Body of pancreas (tissue), 4 donors: ENCODE measurements at regions not wholly inside any gene's neighbourhood (a gene's known extent, or its start where the extent isn't known, plus 50 kb on each side); places are given as distances from the start of the nearest gene placed in this dataset.

ENCODE experiments used
- ATAC-seq: fragments of 150-250 bp; one replicate; pipeline ENCODE4 v1.9.1; 2016
- DNase-seq, 4 donors: peaks; one replicate each; pipeline ENCODE4 v3.0.0-alpha.2; 2019
- H3K27ac ChIP-seq, 4 donors: fragments of 200-600 bp; sonication (generic); 1 replicate in 3 of 4; 2 replicates in 1 of 4; pipeline versions ENCODE4 v1.5.1 to v1.6.1; 2016 to 2019; ENCODE audit warnings: mild to moderate bottlenecking in 1 of 4, mixed read lengths in 1 of 4, moderate library complexity in 1 of 4
- H3K27me3 ChIP-seq, 2 donors: fragments of 200-600 bp; sonication (generic); one replicate each; pipeline ENCODE4 v1.6.0; 2016; ENCODE audit warnings: mild to moderate bottlenecking in 1 of 2
- H3K36me3 ChIP-seq, 2 donors: fragments of 200-600 bp; sonication (generic); replicated peaks in 1 of 2; 2 replicates each; pipeline ENCODE4 v1.5.1; 2016; ENCODE audit warnings: low read depth in 2 of 2; ENCODE audit not compliant: insufficient read depth in 1 of 2
- H3K4me1 ChIP-seq: fragments of 200-600 bp; sonication (generic); one replicate; pipeline ENCODE4 v1.6.0; 2016
- H3K4me3 ChIP-seq, 2 donors: fragments of 200-600 bp; sonication (generic); 1 replicate in 1 of 2; 2 replicates in 1 of 2; pipeline ENCODE4 v1.5.1; 2016 to 2019
- H3K9me3 ChIP-seq, 3 donors: fragments of 200-600 bp; sonication (generic); 1 replicate in 2 of 3; 2 replicates in 1 of 3; pipeline ENCODE4 v1.5.1; 2016
- CTCF ChIP-seq, 7 experiments: fragments of 450-650 bp in 4 of 7; fragments of 200-600 bp in 3 of 7; sonication (generic) in 3 of 7; IDR thresholded peaks; one replicate each; pipeline ENCODE4 v1.5.1; 2016 to 2019; ENCODE audit warnings: antibody characterized with exemption in 7 of 7
- POLR2A ChIP-seq, 3 donors: fragments of 450-650 bp; IDR thresholded peaks; one replicate each; pipeline ENCODE4 v1.6.1; 2016; ENCODE audit warnings: antibody characterized with exemption in 3 of 3, mild to moderate bottlenecking in 2 of 3
- WGBS, 2 donors: methylation state at CpG; one replicate each; pipeline ENCODE4 v1.1.5; 2017; 5-methylcytosine and 5-hydroxymethylcytosine counted together
- intact Hi-C: fragments of 100-400 bp; cut with DNase I; formaldehyde crosslinking; loops from one replicate; pipeline ENCODE4 v1.15.1; 2023

GRCh38 chr6:28738396-28738765 is 185.4 kb downstream of the TRIM27 start:
- Histone ChIP-seq H3K36me3 (no peaks in the 10 kb centered on the region), H3K27me3 (peaks cover 0 to 10% of the 10 kb centered on the region in 2 donors), H3K9me3 (no peaks in the 10 kb centered on the region), H3K4me1 (no peaks in the 10 kb centered on the region), H3K27ac (no peak overlapping the region), H3K4me3 (no peak overlapping the region)
- intact Hi-C loops = no loop called here
- TF ChIP-seq CTCF (IDR thresholded peaks at IDR 0.05) (no peak), POLR2A (IDR thresholded peaks at IDR 0.05) (no peak)
- DNase-seq (no peak), ATAC-seq (no peak)
- 3 to 4% methylated on average over 16 of the region's 16 CpGs for WGBS, 2 donors

GRCh38 chr6:28741363-28741762 is 182.4 kb downstream of the TRIM27 start:
- no peak for TF ChIP-seq CTCF (IDR thresholded peaks at IDR 0.05)
- no peak for TF ChIP-seq POLR2A (IDR thresholded peaks at IDR 0.05)
- Histone ChIP-seq H3K27ac (no peak overlapping the region), H3K4me3 (no peak overlapping the region), H3K36me3 (no peaks in the 10 kb centered on the region), H3K9me3 (no peaks in the 10 kb centered on the region), H3K4me1 (no peaks in the 10 kb centered on the region), H3K27me3 (peaks cover 0 to 10% of the 10 kb centered on the region in 2 donors)
- intact Hi-C loops = no loop called here
- 19 to 33% methylated on average over 3 of the region's 3 CpGs for WGBS, 2 donors
- DNase-seq (no peak), ATAC-seq (no peak)

GRCh38 chr6:28742668-28743270 is 181.0 kb downstream of the TRIM27 start:
- intact Hi-C loops = no loop called here
- 3 to 6% methylated on average over 19 of the region's 19 CpGs for WGBS, 2 donors
- H3K9me3 ChIP-seq = no peaks in the 10 kb centered on the region

GRCh38 chr6:28743271-28743789 is 180.5 kb downstream of the TRIM27 start:
- 6 to 7% methylated on average over 10 of the region's 10 CpGs for WGBS, 2 donors
- no peak overlapping the region for H3K27ac ChIP-seq
- no peaks in the 10 kb centered on the region for H3K36me3 ChIP-seq
- no peak for ATAC-seq
- no peaks in the 10 kb centered on the region for H3K9me3 ChIP-seq
- TF ChIP-seq POLR2A (IDR thresholded peaks at IDR 0.05) = no peak
- TF ChIP-seq CTCF (IDR thresholded peaks at IDR 0.05) = no peak
- intact Hi-C loops = no loop called here
- peaks cover 0 to 3% of the 10 kb centered on the region in 2 donors for H3K27me3 ChIP-seq
- no peak overlapping the region for H3K4me3 ChIP-seq
- H3K4me1 ChIP-seq = no peaks in the 10 kb centered on the region
- DNase-seq = no peak

More at GRCh38 chr6:28742668-28743270, 181.0 kb downstream of the TRIM27 start:
- no peak overlapping the region for H3K27ac ChIP-seq
- DNase-seq (no peak), ATAC-seq (no peak)
- TF ChIP-seq POLR2A (IDR thresholded peaks at IDR 0.05) = no peak
- no peak for TF ChIP-seq CTCF (IDR thresholded peaks at IDR 0.05)
- no peak overlapping the region for H3K4me3 ChIP-seq
- no peaks in the 10 kb centered on the region for H3K4me1 ChIP-seq
- H3K27me3 ChIP-seq = peaks cover 0 to 3% of the 10 kb centered on the region in 2 donors
- H3K36me3 ChIP-seq = no peaks in the 10 kb centered on the region

- Histone ChIP-seq H3K9me3 (peaks cover 0 to 5% (median 3%) of the 10 kb centered on the region in 3 donors), H3K36me3 (no peaks in the 10 kb centered on the region), H3K4me1 (no peaks in the 10 kb centered on the region), H3K4me3 (no peak overlapping the region), H3K27ac (no peak overlapping the region), H3K27me3 (no peaks in the 10 kb centered on the region)
- ATAC-seq = no peak
- no peak for DNase-seq
- 12 to 18% methylated on average over 13 of the region's 13 CpGs for WGBS, 2 donors
- TF ChIP-seq POLR2A (IDR thresholded peaks at IDR 0.05) = no peak
- no peak for TF ChIP-seq CTCF (IDR thresholded peaks at IDR 0.05)
- intact Hi-C loops = no loop called here
Measured at GRCh38 chr6:28747083-28747630, 176.6 kb downstream of the TRIM27 start.
